Peyer's patch (tissue), 4 donors: ENCODE measurements at regions not wholly inside any gene's neighbourhood (a gene's known extent, or its start where the extent isn't known, plus 50 kb on each side); places are given as distances from the start of the nearest gene placed in this dataset.

ENCODE experiments used
- DNase-seq, 3 donors: peaks; one replicate each; pipeline ENCODE4 v3.0.0-alpha.2; 2017 to 2019
- H3K27ac ChIP-seq, 4 donors: fragments of 200-600 bp; sonication (generic); one replicate each; pipeline ENCODE4 v1.5.1; 2016 to 2019
- H3K27me3 ChIP-seq, 2 donors: fragments of 200-600 bp; sonication (generic); one replicate each; pipeline ENCODE4 v1.5.1; 2019
- H3K36me3 ChIP-seq, 3 donors: fragments of 200-600 bp; sonication (generic); one replicate each; pipeline ENCODE4 v1.5.1; 2016 to 2019
- H3K4me1 ChIP-seq, 4 donors: fragments of 200-600 bp; sonication (generic); one replicate each; pipeline ENCODE4 v1.5.1; 2016 to 2019
- H3K4me3 ChIP-seq, 4 donors: fragments of 200-600 bp; sonication (generic); 1 replicate in 3 of 4; 2 replicates in 1 of 4; pipeline ENCODE4 v1.5.1; 2016 to 2019; ENCODE audit warnings: mild to moderate bottlenecking in 1 of 4
- H3K9me3 ChIP-seq, 4 donors: fragments of 200-600 bp; sonication (generic); one replicate each; pipeline ENCODE4 v1.5.1; 2016 to 2019; ENCODE audit warnings: mild to moderate bottlenecking in 1 of 4
- CTCF ChIP-seq, 6 experiments: fragments of 450-650 bp in 4 of 6; fragments of 200-600 bp in 2 of 6; sonication (generic) in 1 of 6; IDR thresholded peaks; one replicate each; pipeline ENCODE4 v1.5.1; 2017 to 2019; ENCODE audit warnings: antibody characterized with exemption in 6 of 6, mild to moderate bottlenecking in 3 of 6, moderate library complexity in 1 of 6
- POLR2A ChIP-seq, 2 donors: fragments of 450-650 bp; IDR thresholded peaks; one replicate each; pipeline ENCODE4 v1.5.1; 2017; ENCODE audit warnings: antibody characterized with exemption in 2 of 2, mild to moderate bottlenecking in 2 of 2, moderate library complexity in 2 of 2

DNA sequence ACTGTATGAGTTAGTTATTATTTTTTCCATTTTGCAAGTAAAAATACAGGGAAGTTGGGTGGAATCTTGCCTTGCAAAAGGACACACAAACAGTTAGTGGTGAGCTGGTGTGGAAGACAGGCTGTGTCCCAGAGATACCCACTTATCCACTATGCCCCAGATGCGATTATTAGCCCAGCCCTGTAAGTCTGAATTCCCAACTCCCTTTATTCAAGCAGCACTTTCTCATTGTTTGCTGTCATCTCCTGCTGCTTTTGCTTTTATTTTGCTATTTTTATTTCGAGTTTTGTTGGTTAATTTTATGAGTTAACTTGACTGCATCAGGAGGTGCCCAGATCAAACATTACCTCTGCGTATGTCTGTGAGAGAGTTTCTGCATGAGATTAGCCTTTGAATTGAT, 239.4 kb downstream of the DOK5 start:
- DNase-seq, result no peak
- no peak overlapping the region for H3K4me3 ChIP-seq
- H3K36me3 ChIP-seq, result no peaks in the 10 kb centered on the region
- H3K27ac ChIP-seq, result no peak overlapping the region
- TF ChIP-seq POLR2A (IDR thresholded peaks at IDR 0.05) (no peak), CTCF (IDR thresholded peaks at IDR 0.05) (no peak)
- no peaks in the 10 kb centered on the region for H3K4me1 ChIP-seq
- H3K27me3 ChIP-seq, result no peaks in the 10 kb centered on the region
- no peaks in the 10 kb centered on the region for H3K9me3 ChIP-seq

GRCh38 chr20:54713727-54714126, 238.3 kb downstream of the DOK5 start:
- no peaks in the 10 kb centered on the region for H3K27me3 ChIP-seq
- no peaks in the 10 kb centered on the region for H3K36me3 ChIP-seq
- H3K27ac ChIP-seq, result no peak overlapping the region
- no peaks in the 10 kb centered on the region for H3K4me1 ChIP-seq
- no peak for DNase-seq
- no peak for TF ChIP-seq CTCF (IDR thresholded peaks at IDR 0.05)
- H3K9me3 ChIP-seq, result no peaks in the 10 kb centered on the region
- no peak overlapping the region for H3K4me3 ChIP-seq

GRCh38 chr20:54711071-54711470, 235.7 kb downstream of the DOK5 start:
- no peak for DNase-seq
- no peaks in the 10 kb centered on the region for H3K27me3 ChIP-seq
- no peaks in the 10 kb centered on the region for H3K9me3 ChIP-seq
- no peak overlapping the region for H3K4me3 ChIP-seq
- H3K4me1 ChIP-seq, result no peaks in the 10 kb centered on the region
- TF ChIP-seq CTCF (IDR thresholded peaks at IDR 0.05), result no peak
- TF ChIP-seq POLR2A (IDR thresholded peaks at IDR 0.05), result no peak
- H3K36me3 ChIP-seq, result no peaks in the 10 kb centered on the region
- H3K27ac ChIP-seq, result no peak overlapping the region

GRCh38 chr20:54710341-54710740, 234.9 kb downstream of the DOK5 start:
- no peak for TF ChIP-seq CTCF (IDR thresholded peaks at IDR 0.05)
- no peak for TF ChIP-seq POLR2A (IDR thresholded peaks at IDR 0.05)
- H3K4me1 ChIP-seq, result no peaks in the 10 kb centered on the region

GRCh38 chr20:54708229-54708628, 232.8 kb downstream of the DOK5 start:
- Histone ChIP-seq H3K36me3 (no peaks in the 10 kb centered on the region), H3K4me3 (no peak overlapping the region), H3K27me3 (no peaks in the 10 kb centered on the region), H3K9me3 (no peaks in the 10 kb centered on the region), H3K27ac (no peak overlapping the region), H3K4me1 (no peaks in the 10 kb centered on the region)
- no peak for DNase-seq
- no peak for TF ChIP-seq CTCF (IDR thresholded peaks at IDR 0.05)
- no peak for TF ChIP-seq POLR2A (IDR thresholded peaks at IDR 0.05)

More at GRCh38 chr20:54710341-54710740, 234.9 kb downstream of the DOK5 start:
- Histone ChIP-seq H3K27ac (no peak overlapping the region), H3K27me3 (no peaks in the 10 kb centered on the region), H3K9me3 (no peaks in the 10 kb centered on the region), H3K36me3 (no peaks in the 10 kb centered on the region), H3K4me3 (no peak overlapping the region)
- no peak for DNase-seq

- Histone ChIP-seq H3K4me3 (no peak overlapping the region), H3K27ac (no peak overlapping the region), H3K9me3 (no peaks in the 10 kb centered on the region), H3K4me1 (no peaks in the 10 kb centered on the region), H3K36me3 (no peaks in the 10 kb centered on the region), H3K27me3 (no peaks in the 10 kb centered on the region)
- DNase-seq, result no peak
- TF ChIP-seq POLR2A (IDR thresholded peaks at IDR 0.05) (no peak), CTCF (IDR thresholded peaks at IDR 0.05) (no peak)
Measured at GRCh38 chr20:54707801-54708200, 232.4 kb downstream of the DOK5 start.
